ENCODE measurements at regions not wholly inside any gene's neighbourhood (a gene's known extent, or its start where the extent isn't known, plus 50 kb on each side); places are given as distances from the start of the nearest gene placed in this dataset.

DNA sequence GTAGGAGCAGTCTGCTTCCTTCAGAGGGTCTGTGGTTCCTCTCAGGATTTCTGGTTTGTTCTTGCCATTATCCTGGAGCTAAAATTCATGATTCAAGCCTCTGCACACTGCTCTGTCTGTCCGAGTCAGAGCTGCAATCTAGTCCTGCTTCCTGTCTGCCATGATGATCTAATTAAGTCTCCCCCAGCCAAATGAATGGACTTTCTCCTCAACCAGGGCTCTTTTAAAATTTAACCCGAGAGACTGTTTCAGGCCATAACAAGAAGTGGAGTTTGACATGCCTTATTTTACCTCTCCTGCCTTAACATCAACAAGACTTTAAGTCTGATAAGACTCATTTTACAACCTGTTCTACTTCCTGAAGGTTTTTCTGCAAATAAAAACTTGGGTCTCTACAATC lies 1009.6 kb upstream of the DDX18 start:
- no peak overlapping the region for H3K27ac ChIP-seq (ENCODE audit: insufficient read depth, low read length)
- H2BK20ac ChIP-seq (ENCODE audit: low read depth, low read length) = no peak overlapping the region
- no peak overlapping the region for H3K14ac ChIP-seq (replicated peaks; ENCODE audit: low read depth, low read length)
- H3K4me2 ChIP-seq (ENCODE audit: low read depth, low read length) = no peak overlapping the region
- no peak for ATAC-seq (ENCODE audit: low read depth)
- no peak overlapping the region for H3K4me3 ChIP-seq (ENCODE audit: insufficient read depth, low read depth, low read length)
- no peak overlapping the region for H3K4ac ChIP-seq (ENCODE audit: low read depth, low read length)
- H3K9me3 ChIP-seq (ENCODE audit: control insufficient read depth, insufficient read depth, low read length) = peaks cover 8% of the 10 kb centered on the region; the same call in 1 of the 2 replicates
- WGBS, 2 experiments (ENCODE audit: extremely low coverage in 2 of 2, insufficient read length in 1 of 2) = 35% methylated on average over 2 of the region's 2 CpGs; no CpG with 5 or more reads in 1 of the 2 experiments
- no TSS peak for BruUV-seq (replicated peaks)
- no peak overlapping the region for H2BK15ac ChIP-seq (ENCODE audit: low read depth, low read length)
- no peaks in the 10 kb centered on the region for H3K36me3 ChIP-seq (ENCODE audit: control insufficient read depth, insufficient read depth, low read length)
- intact Hi-C loops (cut with micrococcal nuclease) = no loop called here
- no peaks in the 10 kb centered on the region for H3K27me3 ChIP-seq (ENCODE audit: control insufficient read depth, insufficient read depth, low read length)
- H3K18ac ChIP-seq (ENCODE audit: low read depth, low read length) = no peak overlapping the region
- CTCF ChIA-PET = no interaction called here
- POLR2A ChIA-PET (ENCODE audit: unreplicated experiment) = no interaction called here
- H2BK120ac ChIP-seq (ENCODE audit: low read depth, low read length) = no peak overlapping the region
- no peak overlapping the region for H3K9ac ChIP-seq (ENCODE audit: low read depth, low read length)
- H4K91ac ChIP-seq (ENCODE audit: insufficient read depth, low read depth, low read length) = no peak overlapping the region
- no peaks in the 10 kb centered on the region for H3K4me1 ChIP-seq (ENCODE audit: control insufficient read depth, insufficient read depth, low read length)
- no peaks in the 10 kb centered on the region for H3K79me1 ChIP-seq (ENCODE audit: low read depth in 1 of 2, low read length in 2 of 2)
- TF ChIP-seq MXI1 (IDR thresholded peaks at IDR 0.05; ENCODE audit: borderline replicate concordance, low read depth, low read length) = no peak
- TF ChIP-seq CTCF (conservative IDR thresholded peaks at IDR 0.05; ENCODE audit: low read depth, low read length) = no peak
- TF ChIP-seq BHLHE40 (IDR thresholded peaks at IDR 0.05; ENCODE audit: low read depth, low read length) = no peak
- TF ChIP-seq, protein P1, sequence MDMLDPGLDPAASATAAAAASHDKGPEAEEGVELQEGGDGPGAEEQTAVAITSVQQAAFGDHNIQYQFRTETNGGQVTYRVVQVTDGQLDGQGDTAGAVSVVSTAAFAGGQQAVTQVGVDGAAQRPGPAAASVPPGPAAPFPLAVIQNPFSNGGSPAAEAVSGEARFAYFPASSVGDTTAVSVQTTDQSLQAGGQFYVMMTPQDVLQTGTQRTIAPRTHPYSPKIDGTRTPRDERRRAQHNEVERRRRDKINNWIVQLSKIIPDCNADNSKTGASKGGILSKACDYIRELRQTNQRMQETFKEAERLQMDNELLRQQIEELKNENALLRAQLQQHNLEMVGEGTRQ (IDR thresholded peaks at IDR 0.05; ENCODE audit: low read depth, low read length) = no peak
- TF ChIP-seq RFX5 (IDR thresholded peaks at IDR 0.05; ENCODE audit: low read depth, low read length) = no peak
- TF ChIP-seq SMC3 (IDR thresholded peaks at IDR 0.05; ENCODE audit: low read depth, low read length) = no peak
- TF ChIP-seq RAD21 (IDR thresholded peaks at IDR 0.05; ENCODE audit: low read length) = no peak
- no peak for TF ChIP-seq NFE2L2 (IDR thresholded peaks at IDR 0.05; ENCODE audit: low read depth, low read length)
- TF ChIP-seq ELK1 (IDR thresholded peaks at IDR 0.05; ENCODE audit: borderline replicate concordance, low read depth, low read length) = no peak
- TF ChIP-seq RCOR1 (IDR thresholded peaks at IDR 0.05; ENCODE audit: insufficient replicate concordance, low read length) = no peak
- no peak for TF ChIP-seq POLR2A (IDR thresholded peaks at IDR 0.05; ENCODE audit: low read depth, low read length)
- no peak for DNase-seq
- no peak overlapping the region for H2AK5ac ChIP-seq (ENCODE audit: low read depth, low read length)
- no peak overlapping the region for H3K56ac ChIP-seq (ENCODE audit: extremely low read depth, insufficient read depth, low read length)
- H4K8ac ChIP-seq (ENCODE audit: low read depth in 2 of 2, low read length in 2 of 2) = no peak overlapping the region
- no peaks in the 10 kb centered on the region for H4K20me1 ChIP-seq (ENCODE audit: insufficient read depth, low read length)
- no peak overlapping the region for H2AFZ ChIP-seq (replicated peaks; ENCODE audit: low read length, poor library complexity)
- H3K9me1 ChIP-seq (ENCODE audit: insufficient read depth, low read length) = no peaks in the 10 kb centered on the region
- H4K5ac ChIP-seq (ENCODE audit: low read depth, low read length) = no peak overlapping the region
- H2BK5ac ChIP-seq (ENCODE audit: low read depth, low read length, poor library complexity, severe bottlenecking) = no peak overlapping the region
- dilution Hi-C loops (cut with HindIII; ENCODE audit: low sequenced_read_pairs, unreplicated experiment) = no loop called here
- in situ Hi-C loops (cut with MboI; ENCODE audit: low sequenced_read_pairs) = no loop called here
- no peak overlapping the region for H3K23ac ChIP-seq (ENCODE audit: low read depth, low read length)
- H2AK9ac ChIP-seq (replicated peaks; ENCODE audit: low read depth, low read length, poor library complexity) = no peak overlapping the region
